GM23338 (cell line): ENCODE measurements at regions not wholly inside any gene's neighbourhood (a gene's known extent, or its start where the extent isn't known, plus 50 kb on each side); places are given as distances from the start of the nearest gene placed in this dataset.

Experiments used
- ATAC-seq: fragments of 200-7000 bp; cut with Tn5 transposase; 3 replicates; pipeline ENCODE4 v1.9.1; 2020
- DNase-seq: peaks from one replicate; pipeline ENCODE4 v3.0.0-alpha.2; 2015; ENCODE audit warnings: low spot score
- H2AFZ ChIP-seq: fragments of 200-600 bp; sonication (generic); 2 replicates; pipeline ENCODE4 v1.8.0; 2016; ENCODE audit warnings: antibody characterized with exemption, mild to moderate bottlenecking, moderate library complexity
- H3F3A ChIP-seq: fragments of 200-600 bp; sonication (generic); replicated peaks from 2 replicates; pipeline ENCODE4 v1.8.0; 2017; ENCODE audit warnings: antibody characterized with exemption, mixed run types, low read depth
- H3K27ac ChIP-seq: fragments of 200-600 bp; sonication (generic); 2 replicates; pipeline ENCODE4 v1.6.1; 2016; ENCODE audit warnings: low read depth
- H3K27me3 ChIP-seq: fragments of 200-600 bp; sonication (generic); 2 replicates; pipeline ENCODE4 v1.8.0; 2016; ENCODE audit warnings: mild to moderate bottlenecking, mixed run types, moderate library complexity; ENCODE audit not compliant: insufficient read depth
- H3K36me3 ChIP-seq: fragments of 200-600 bp; sonication (generic); 2 replicates; pipeline ENCODE4 v1.8.0; 2016; ENCODE audit warnings: mild to moderate bottlenecking; ENCODE audit not compliant: insufficient read depth
- H3K4me1 ChIP-seq: fragments of 200-600 bp; sonication (generic); 2 replicates; pipeline ENCODE4 v1.8.0; 2016; ENCODE audit warnings: mild to moderate bottlenecking, moderate library complexity; ENCODE audit not compliant: insufficient read depth
- H3K4me2 ChIP-seq: fragments of 200-600 bp; sonication (generic); 2 replicates; pipeline ENCODE4 v1.7.1; 2017; ENCODE audit warnings: mixed run types
- H3K4me3 ChIP-seq: fragments of 200-600 bp; sonication (generic); 2 replicates; pipeline ENCODE4 v1.6.1; 2016; ENCODE audit warnings: mixed run types
- H3K79me2 ChIP-seq: fragments of 200-600 bp; sonication (generic); replicated peaks from 2 replicates; pipeline ENCODE4 v1.8.0; 2017; ENCODE audit warnings: mild to moderate bottlenecking; ENCODE audit not compliant: insufficient read depth
- H3K9me2 ChIP-seq: fragments of 200-600 bp; sonication (generic); 2 replicates; pipeline ENCODE4 v1.8.0; 2017; ENCODE audit not compliant: insufficient read depth
- H4K20me1 ChIP-seq: fragments of 200-600 bp; sonication (generic); replicated peaks from 2 replicates; pipeline ENCODE4 v1.8.0; 2017; ENCODE audit warnings: mild to moderate bottlenecking; ENCODE audit not compliant: insufficient read depth
- H3K27ac Mint-ChIP-seq: 2 replicates; pipeline ENCODE4 v1.8.0; 2020; ENCODE audit warnings: inconsistent platforms, mild to moderate bottlenecking, moderate library complexity, mixed read lengths
- H3K27me3 Mint-ChIP-seq: 3 replicates; pipeline ENCODE4 v1.8.0; 2022; ENCODE audit warnings: low read depth, mild to moderate bottlenecking, moderate library complexity, mixed read lengths, inconsistent platforms; ENCODE audit not compliant: insufficient read depth, poor library complexity
- H3K36me3 Mint-ChIP-seq: 3 replicates; pipeline ENCODE4 v1.8.0; 2021; ENCODE audit warnings: low read depth, mild to moderate bottlenecking, inconsistent platforms, moderate library complexity, mixed read lengths
- H3K4me1 Mint-ChIP-seq: 3 replicates; pipeline ENCODE4 v1.8.0; 2020; ENCODE audit warnings: mild to moderate bottlenecking, inconsistent platforms, mixed read lengths
- H3K4me3 Mint-ChIP-seq: 3 replicates; pipeline ENCODE4 v1.8.0; 2021; ENCODE audit warnings: moderate library complexity, mild to moderate bottlenecking, inconsistent platforms, mixed read lengths
- H3K9me3 Mint-ChIP-seq: 3 replicates; pipeline ENCODE4 v1.8.0; 2020; ENCODE audit warnings: moderate library complexity, mild to moderate bottlenecking, inconsistent platforms, mixed read lengths
- CREB1 ChIP-seq: fragments of 250-450 bp; sonication (Bioruptor Pico); IDR thresholded peaks from 2 replicates; pipeline ENCODE4 v1.5.0; 2020; ENCODE audit warnings: low read depth, mild to moderate bottlenecking, moderate library complexity
- EZH2 ChIP-seq: fragments of 200-600 bp; sonication (generic); IDR thresholded peaks from one replicate; pipeline ENCODE4 v1.8.0; 2017; ENCODE audit warnings: antibody characterized with exemption, mild to moderate bottlenecking, low read depth; ENCODE audit not compliant: unreplicated experiment
- EZH2phosphoT487 ChIP-seq: fragments of 200-600 bp; sonication (generic); IDR thresholded peaks from one replicate; pipeline ENCODE4 v1.8.1; 2018; ENCODE audit warnings: antibody characterized with exemption; ENCODE audit not compliant: unreplicated experiment
- JUNB ChIP-seq: IDR thresholded peaks from one replicate; pipeline ENCODE4 v1.6.1; 2016; ENCODE audit warnings: antibody characterized with exemption; ENCODE audit not compliant: unreplicated experiment
- NANOG ChIP-seq: IDR thresholded peaks from 2 replicates; pipeline ENCODE4 v1.6.1; 2016; ENCODE audit warnings: antibody characterized with exemption, borderline replicate concordance
- POLR2AphosphoS5 ChIP-seq: IDR thresholded peaks from 2 replicates; pipeline ENCODE4 v1.6.1; 2016; ENCODE audit warnings: antibody characterized with exemption, low read depth
- STAT1 ChIP-seq: IDR thresholded peaks from one replicate; pipeline ENCODE4 v1.6.1; 2016; ENCODE audit warnings: antibody characterized with exemption; ENCODE audit not compliant: unreplicated experiment
- ZNF114 ChIP-seq: fragments of 250-450 bp; sonication (Bioruptor Pico); IDR thresholded peaks from 2 replicates; pipeline ENCODE4 v1.5.0; 2020; ENCODE audit warnings: mild to moderate bottlenecking, moderate library complexity
- ZNF331 ChIP-seq: fragments of 250-450 bp; sonication (Bioruptor Pico); IDR thresholded peaks from 2 replicates; pipeline ENCODE4 v1.5.0; 2020; ENCODE audit warnings: low read depth, mild to moderate bottlenecking, moderate library complexity
- TF ChIP-seq, protein P1 (sequence below): IDR thresholded peaks from 2 replicates; pipeline ENCODE4 v1.6.1; 2016; ENCODE audit warnings: antibody characterized with exemption
- TF ChIP-seq, protein P2 (sequence below), 2 experiments: fragments of 200-600 bp in 1 of 2; sonication (generic) in 1 of 2; conservative IDR thresholded peaks; 2 replicates each; pipeline versions ENCODE4 v1.5.1 to v1.6.1; 2016 to 2017; ENCODE audit warnings: antibody characterized with exemption in 2 of 2, low read depth in 2 of 2, mild to moderate bottlenecking in 2 of 2, moderate library complexity in 1 of 2
- TF ChIP-seq, protein P3 (sequence below): IDR thresholded peaks from one replicate; pipeline ENCODE4 v1.6.1; 2018; ENCODE audit warnings: antibody characterized with exemption; ENCODE audit not compliant: unreplicated experiment
- TF ChIP-seq, protein P4 (sequence below): fragments of 250-450 bp; sonication (Bioruptor Pico); IDR thresholded peaks from 2 replicates; pipeline ENCODE4 v1.5.0; 2020; ENCODE audit warnings: mild to moderate bottlenecking, moderate library complexity

- Histone ChIP-seq H3K27me3 (no peaks in the 10 kb centered on the region), H3F3A (no peaks in the 10 kb centered on the region), H3K79me2 (no peaks in the 10 kb centered on the region), H3K4me3 (no peak overlapping the region), H2AFZ (no peak overlapping the region), H3K4me1 (no peaks in the 10 kb centered on the region), H3K9me2 (peaks cover 6% of the 10 kb centered on the region; the same call in 1 of the 2 replicates), H3K36me3 (no peaks in the 10 kb centered on the region), H3K27ac (no peak overlapping the region), H4K20me1 (no peaks in the 10 kb centered on the region), H3K4me2 (no peak overlapping the region)
- DNase-seq (no peak), ATAC-seq (no peak)
- no peaks in the 10 kb centered on the region for H3K27me3 Mint-ChIP-seq
- H3K9me3 Mint-ChIP-seq: no peaks in the 10 kb centered on the region
- H3K4me3 Mint-ChIP-seq: no peak overlapping the region
- no peaks in the 10 kb centered on the region for H3K36me3 Mint-ChIP-seq
- no peak overlapping the region for H3K27ac Mint-ChIP-seq
- H3K4me1 Mint-ChIP-seq: no peaks in the 10 kb centered on the region
- TF ChIP-seq STAT1: no peak
- TF ChIP-seq, protein P1, sequence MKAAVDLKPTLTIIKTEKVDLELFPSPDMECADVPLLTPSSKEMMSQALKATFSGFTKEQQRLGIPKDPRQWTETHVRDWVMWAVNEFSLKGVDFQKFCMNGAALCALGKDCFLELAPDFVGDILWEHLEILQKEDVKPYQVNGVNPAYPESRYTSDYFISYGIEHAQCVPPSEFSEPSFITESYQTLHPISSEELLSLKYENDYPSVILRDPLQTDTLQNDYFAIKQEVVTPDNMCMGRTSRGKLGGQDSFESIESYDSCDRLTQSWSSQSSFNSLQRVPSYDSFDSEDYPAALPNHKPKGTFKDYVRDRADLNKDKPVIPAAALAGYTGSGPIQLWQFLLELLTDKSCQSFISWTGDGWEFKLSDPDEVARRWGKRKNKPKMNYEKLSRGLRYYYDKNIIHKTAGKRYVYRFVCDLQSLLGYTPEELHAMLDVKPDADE: no peak
- no peak for TF ChIP-seq POLR2AphosphoS5
- TF ChIP-seq, protein P2, sequence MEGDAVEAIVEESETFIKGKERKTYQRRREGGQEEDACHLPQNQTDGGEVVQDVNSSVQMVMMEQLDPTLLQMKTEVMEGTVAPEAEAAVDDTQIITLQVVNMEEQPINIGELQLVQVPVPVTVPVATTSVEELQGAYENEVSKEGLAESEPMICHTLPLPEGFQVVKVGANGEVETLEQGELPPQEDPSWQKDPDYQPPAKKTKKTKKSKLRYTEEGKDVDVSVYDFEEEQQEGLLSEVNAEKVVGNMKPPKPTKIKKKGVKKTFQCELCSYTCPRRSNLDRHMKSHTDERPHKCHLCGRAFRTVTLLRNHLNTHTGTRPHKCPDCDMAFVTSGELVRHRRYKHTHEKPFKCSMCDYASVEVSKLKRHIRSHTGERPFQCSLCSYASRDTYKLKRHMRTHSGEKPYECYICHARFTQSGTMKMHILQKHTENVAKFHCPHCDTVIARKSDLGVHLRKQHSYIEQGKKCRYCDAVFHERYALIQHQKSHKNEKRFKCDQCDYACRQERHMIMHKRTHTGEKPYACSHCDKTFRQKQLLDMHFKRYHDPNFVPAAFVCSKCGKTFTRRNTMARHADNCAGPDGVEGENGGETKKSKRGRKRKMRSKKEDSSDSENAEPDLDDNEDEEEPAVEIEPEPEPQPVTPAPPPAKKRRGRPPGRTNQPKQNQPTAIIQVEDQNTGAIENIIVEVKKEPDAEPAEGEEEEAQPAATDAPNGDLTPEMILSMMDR (conservative IDR thresholded peaks at IDR 0.05; ENCODE audit: low read depth in 2 of 2): no peak
- no peak for TF ChIP-seq EZH2phosphoT487
- TF ChIP-seq, protein P3, sequence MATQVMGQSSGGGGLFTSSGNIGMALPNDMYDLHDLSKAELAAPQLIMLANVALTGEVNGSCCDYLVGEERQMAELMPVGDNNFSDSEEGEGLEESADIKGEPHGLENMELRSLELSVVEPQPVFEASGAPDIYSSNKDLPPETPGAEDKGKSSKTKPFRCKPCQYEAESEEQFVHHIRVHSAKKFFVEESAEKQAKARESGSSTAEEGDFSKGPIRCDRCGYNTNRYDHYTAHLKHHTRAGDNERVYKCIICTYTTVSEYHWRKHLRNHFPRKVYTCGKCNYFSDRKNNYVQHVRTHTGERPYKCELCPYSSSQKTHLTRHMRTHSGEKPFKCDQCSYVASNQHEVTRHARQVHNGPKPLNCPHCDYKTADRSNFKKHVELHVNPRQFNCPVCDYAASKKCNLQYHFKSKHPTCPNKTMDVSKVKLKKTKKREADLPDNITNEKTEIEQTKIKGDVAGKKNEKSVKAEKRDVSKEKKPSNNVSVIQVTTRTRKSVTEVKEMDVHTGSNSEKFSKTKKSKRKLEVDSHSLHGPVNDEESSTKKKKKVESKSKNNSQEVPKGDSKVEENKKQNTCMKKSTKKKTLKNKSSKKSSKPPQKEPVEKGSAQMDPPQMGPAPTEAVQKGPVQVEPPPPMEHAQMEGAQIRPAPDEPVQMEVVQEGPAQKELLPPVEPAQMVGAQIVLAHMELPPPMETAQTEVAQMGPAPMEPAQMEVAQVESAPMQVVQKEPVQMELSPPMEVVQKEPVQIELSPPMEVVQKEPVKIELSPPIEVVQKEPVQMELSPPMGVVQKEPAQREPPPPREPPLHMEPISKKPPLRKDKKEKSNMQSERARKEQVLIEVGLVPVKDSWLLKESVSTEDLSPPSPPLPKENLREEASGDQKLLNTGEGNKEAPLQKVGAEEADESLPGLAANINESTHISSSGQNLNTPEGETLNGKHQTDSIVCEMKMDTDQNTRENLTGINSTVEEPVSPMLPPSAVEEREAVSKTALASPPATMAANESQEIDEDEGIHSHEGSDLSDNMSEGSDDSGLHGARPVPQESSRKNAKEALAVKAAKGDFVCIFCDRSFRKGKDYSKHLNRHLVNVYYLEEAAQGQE: no peak
- no peak for TF ChIP-seq ZNF331 (CRISPR knock-in tag)
- TF ChIP-seq ZNF114 (CRISPR knock-in tag): no peak
- TF ChIP-seq, protein P4, sequence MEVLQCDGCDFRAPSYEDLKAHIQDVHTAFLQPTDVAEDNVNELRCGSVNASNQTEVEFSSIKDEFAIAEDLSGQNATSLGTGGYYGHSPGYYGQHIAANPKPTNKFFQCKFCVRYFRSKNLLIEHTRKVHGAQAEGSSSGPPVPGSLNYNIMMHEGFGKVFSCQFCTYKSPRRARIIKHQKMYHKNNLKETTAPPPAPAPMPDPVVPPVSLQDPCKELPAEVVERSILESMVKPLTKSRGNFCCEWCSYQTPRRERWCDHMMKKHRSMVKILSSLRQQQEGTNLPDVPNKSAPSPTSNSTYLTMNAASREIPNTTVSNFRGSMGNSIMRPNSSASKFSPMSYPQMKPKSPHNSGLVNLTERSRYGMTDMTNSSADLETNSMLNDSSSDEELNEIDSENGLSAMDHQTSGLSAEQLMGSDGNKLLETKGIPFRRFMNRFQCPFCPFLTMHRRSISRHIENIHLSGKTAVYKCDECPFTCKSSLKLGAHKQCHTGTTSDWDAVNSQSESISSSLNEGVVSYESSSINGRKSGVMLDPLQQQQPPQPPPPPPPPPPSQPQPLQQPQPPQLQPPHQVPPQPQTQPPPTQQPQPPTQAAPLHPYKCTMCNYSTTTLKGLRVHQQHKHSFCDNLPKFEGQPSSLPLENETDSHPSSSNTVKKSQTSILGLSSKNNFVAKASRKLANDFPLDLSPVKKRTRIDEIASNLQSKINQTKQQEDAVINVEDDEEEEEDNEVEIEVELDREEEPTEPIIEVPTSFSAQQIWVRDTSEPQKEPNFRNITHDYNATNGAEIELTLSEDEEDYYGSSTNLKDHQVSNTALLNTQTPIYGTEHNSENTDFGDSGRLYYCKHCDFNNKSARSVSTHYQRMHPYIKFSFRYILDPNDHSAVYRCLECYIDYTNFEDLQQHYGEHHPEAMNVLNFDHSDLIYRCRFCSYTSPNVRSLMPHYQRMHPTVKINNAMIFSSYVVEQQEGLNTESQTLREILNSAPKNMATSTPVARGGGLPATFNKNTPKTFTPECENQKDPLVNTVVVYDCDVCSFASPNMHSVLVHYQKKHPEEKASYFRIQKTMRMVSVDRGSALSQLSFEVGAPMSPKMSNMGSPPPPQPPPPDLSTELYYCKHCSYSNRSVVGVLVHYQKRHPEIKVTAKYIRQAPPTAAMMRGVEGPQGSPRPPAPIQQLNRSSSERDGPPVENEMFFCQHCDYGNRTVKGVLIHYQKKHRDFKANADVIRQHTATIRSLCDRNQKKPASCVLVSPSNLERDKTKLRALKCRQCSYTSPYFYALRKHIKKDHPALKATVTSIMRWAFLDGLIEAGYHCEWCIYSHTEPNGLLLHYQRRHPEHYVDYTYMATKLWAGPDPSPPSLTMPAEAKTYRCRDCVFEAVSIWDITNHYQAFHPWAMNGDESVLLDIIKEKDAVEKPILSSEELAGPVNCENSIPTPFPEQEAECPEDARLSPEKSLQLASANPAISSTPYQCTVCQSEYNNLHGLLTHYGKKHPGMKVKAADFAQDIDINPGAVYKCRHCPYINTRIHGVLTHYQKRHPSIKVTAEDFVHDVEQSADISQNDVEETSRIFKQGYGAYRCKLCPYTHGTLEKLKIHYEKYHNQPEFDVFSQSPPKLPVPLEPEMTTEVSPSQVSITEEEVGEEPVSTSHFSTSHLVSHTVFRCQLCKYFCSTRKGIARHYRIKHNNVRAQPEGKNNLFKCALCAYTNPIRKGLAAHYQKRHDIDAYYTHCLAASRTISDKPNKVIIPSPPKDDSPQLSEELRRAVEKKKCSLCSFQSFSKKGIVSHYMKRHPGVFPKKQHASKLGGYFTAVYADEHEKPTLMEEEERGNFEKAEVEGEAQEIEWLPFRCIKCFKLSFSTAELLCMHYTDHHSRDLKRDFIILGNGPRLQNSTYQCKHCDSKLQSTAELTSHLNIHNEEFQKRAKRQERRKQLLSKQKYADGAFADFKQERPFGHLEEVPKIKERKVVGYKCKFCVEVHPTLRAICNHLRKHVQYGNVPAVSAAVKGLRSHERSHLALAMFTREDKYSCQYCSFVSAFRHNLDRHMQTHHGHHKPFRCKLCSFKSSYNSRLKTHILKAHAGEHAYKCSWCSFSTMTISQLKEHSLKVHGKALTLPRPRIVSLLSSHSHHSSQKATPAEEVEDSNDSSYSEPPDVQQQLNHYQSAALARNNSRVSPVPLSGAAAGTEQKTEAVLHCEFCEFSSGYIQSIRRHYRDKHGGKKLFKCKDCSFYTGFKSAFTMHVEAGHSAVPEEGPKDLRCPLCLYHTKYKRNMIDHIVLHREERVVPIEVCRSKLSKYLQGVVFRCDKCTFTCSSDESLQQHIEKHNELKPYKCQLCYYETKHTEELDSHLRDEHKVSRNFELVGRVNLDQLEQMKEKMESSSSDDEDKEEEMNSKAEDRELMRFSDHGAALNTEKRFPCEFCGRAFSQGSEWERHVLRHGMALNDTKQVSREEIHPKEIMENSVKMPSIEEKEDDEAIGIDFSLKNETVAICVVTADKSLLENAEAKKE (CRISPR knock-in tag): no peak
- no peak for TF ChIP-seq EZH2
- TF ChIP-seq CREB1: no peak
- TF ChIP-seq JUNB: no peak
- no peak for TF ChIP-seq NANOG
Measured at GRCh38 chr18:2009942-2010697, 561.2 kb downstream of the METTL4 start.
